ENCODE measurements at regions not wholly inside any gene's neighbourhood (a gene's known extent, or its start where the extent isn't known, plus 50 kb on each side); places are given as distances from the start of the nearest gene placed in this dataset.

GRCh38 chr1:230573658-230574057 is 68.6 kb upstream of the COG2 start:
- TF ChIP-seq TAF1 (conservative IDR thresholded peaks at IDR 0.05) = no peak
- TF ChIP-seq CTCF (IDR thresholded peaks at IDR 0.05; ENCODE audit: low read depth, low read length, missing input control) = no peak
- no peak for TF ChIP-seq RAD21 (IDR thresholded peaks at IDR 0.05)
- no peak for TF ChIP-seq ZBTB33 (IDR thresholded peaks at IDR 0.05)
